ENCODE measurements at regions not wholly inside any gene's neighbourhood (a gene's known extent, or its start where the extent isn't known, plus 50 kb on each side); places are given as distances from the start of the nearest gene placed in this dataset.
"Not testable (repeated sequence)": the region's sequence is repeated elsewhere in the genome, so short reads cannot be mapped to it uniquely, and the experiment has no call there.

- H3K4me3 Mint-ChIP-seq, DNase-seq: not testable (repeated sequence)
- H3K4me1 Mint-ChIP-seq = peaks cover 15% of the 10 kb centered on the region in 2 experiments
Observed at GRCh38 chr7:35913350-35913749, 112.5 kb downstream of the SEPTIN7 start.

DNA sequence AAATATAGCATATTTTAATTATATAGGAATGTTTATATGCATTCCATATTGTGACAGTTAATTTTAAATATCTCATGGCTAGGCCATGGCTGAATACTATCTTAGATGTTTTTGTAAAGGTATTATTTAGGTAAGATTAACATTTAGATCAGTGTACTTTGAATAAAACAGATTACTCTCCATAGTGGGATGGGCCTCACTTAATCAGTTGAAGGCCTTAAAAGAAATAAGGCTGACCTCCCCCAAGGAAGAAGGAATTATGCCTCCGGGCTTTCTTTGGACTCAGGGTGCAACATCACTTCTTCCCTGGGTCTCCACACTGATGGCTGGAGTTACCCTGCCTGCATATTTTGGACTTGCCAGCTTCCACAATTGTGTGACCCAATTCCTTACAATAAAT, 113.4 kb downstream of the SEPTIN7 start:
- H2AK5ac ChIP-seq (ENCODE audit: insufficient read length, low read length); H3T11ph ChIP-seq (ENCODE audit: low read length); H2BK120ac ChIP-seq (ENCODE audit: low read depth, low read length, poor library complexity, severe bottlenecking); H4K20me1 ChIP-seq (ENCODE audit: control insufficient read depth, insufficient read depth, insufficient read length); H3K23ac ChIP-seq (ENCODE audit: insufficient read length, low read depth, low read length); H2BK12ac ChIP-seq (ENCODE audit: insufficient read length, low read depth, low read length); H3K56ac ChIP-seq (ENCODE audit: insufficient read length, low read depth, low read length); H3K79me1 ChIP-seq (ENCODE audit: insufficient read depth, low read depth, low read length, poor library complexity, severe bottlenecking); H3K4me1 Mint-ChIP-seq; H3K18ac ChIP-seq (ENCODE audit: insufficient read length, low read depth, low read length); H3K4me2 ChIP-seq (ENCODE audit: insufficient read depth, insufficient read length, low read length); H2BK20ac ChIP-seq (ENCODE audit: low read depth, low read length, poor library complexity, severe bottlenecking); H3K27ac ChIP-seq (ENCODE audit: insufficient read length, low read depth, low read length); H3K4ac ChIP-seq (ENCODE audit: low read depth, low read length); H2BK5ac ChIP-seq (ENCODE audit: insufficient read length, low read length); H3K9ac ChIP-seq (ENCODE audit: extremely low read depth, insufficient read length, low read length); H2BK15ac ChIP-seq (ENCODE audit: low read depth, low read length); H4K5ac ChIP-seq (ENCODE audit: insufficient read length, low read depth, low read length); H3K27ac Mint-ChIP-seq; H3K27me3 ChIP-seq (ENCODE audit: insufficient read depth, low read length); H2AFZ ChIP-seq (ENCODE audit: low read length); H3K23me2 ChIP-seq (ENCODE audit: insufficient read length, low read depth, low read length, poor library complexity, severe bottlenecking); H3K27me3 Mint-ChIP-seq (ENCODE audit: low read depth); DNase-seq; H3K14ac ChIP-seq (ENCODE audit: insufficient read depth, low read length); H3K9me3 ChIP-seq (ENCODE audit: control insufficient read depth, low read depth, low read length); H4K8ac ChIP-seq (replicated peaks; ENCODE audit: insufficient read length, low read depth, low read length); H3K79me2 ChIP-seq (ENCODE audit: insufficient read depth, low read length); H4K91ac ChIP-seq (ENCODE audit: insufficient read length, low read depth, low read length); H3K4me3 Mint-ChIP-seq; H3K4me1 ChIP-seq (ENCODE audit: insufficient read depth, low read length): not testable (repeated sequence)
- WGBS (ENCODE audit: extremely low coverage, insufficient read length, low lambda C conversion rate) = no CpG with 5 or more reads among the region's 1 CpG
- Mint-ChIP-seq H3K36me3 (ENCODE audit: insufficient read depth in 1 of 3, low read depth in 3 of 3) (peaks cover 17 to 24% (median 18%) of the 10 kb centered on the region in 3 experiments), H3K9me3 (peaks cover 25 to 26% of the 10 kb centered on the region in 2 experiments)

More at GRCh38 chr7:35913350-35913749, 112.5 kb downstream of the SEPTIN7 start:
- not testable (repeated sequence) for H4K20me1 ChIP-seq (ENCODE audit: control insufficient read depth, insufficient read depth, insufficient read length); H3K79me2 ChIP-seq (ENCODE audit: insufficient read depth, low read length); H2BK120ac ChIP-seq (ENCODE audit: low read depth, low read length, poor library complexity, severe bottlenecking); H3K14ac ChIP-seq (ENCODE audit: insufficient read depth, low read length); H4K5ac ChIP-seq (ENCODE audit: insufficient read length, low read depth, low read length); H3K4me2 ChIP-seq (ENCODE audit: insufficient read depth, insufficient read length, low read length); H3K4ac ChIP-seq (ENCODE audit: low read depth, low read length); H4K8ac ChIP-seq (replicated peaks; ENCODE audit: insufficient read length, low read depth, low read length); H2AFZ ChIP-seq (ENCODE audit: low read length); H2BK20ac ChIP-seq (ENCODE audit: low read depth, low read length, poor library complexity, severe bottlenecking); H3K18ac ChIP-seq (ENCODE audit: insufficient read length, low read depth, low read length); H2AK5ac ChIP-seq (ENCODE audit: insufficient read length, low read length); H3K9me3 ChIP-seq (ENCODE audit: control insufficient read depth, low read depth, low read length); H3K27me3 Mint-ChIP-seq (ENCODE audit: low read depth); H2BK12ac ChIP-seq (ENCODE audit: insufficient read length, low read depth, low read length); H3K4me1 ChIP-seq (ENCODE audit: insufficient read depth, low read length); H4K91ac ChIP-seq (ENCODE audit: insufficient read length, low read depth, low read length); H2BK15ac ChIP-seq (ENCODE audit: low read depth, low read length); H3K27me3 ChIP-seq (ENCODE audit: insufficient read depth, low read length); H3K79me1 ChIP-seq (ENCODE audit: insufficient read depth, low read depth, low read length, poor library complexity, severe bottlenecking); H3K23ac ChIP-seq (ENCODE audit: insufficient read length, low read depth, low read length); H3K27ac Mint-ChIP-seq; H3T11ph ChIP-seq (ENCODE audit: low read length); H3K23me2 ChIP-seq (ENCODE audit: insufficient read length, low read depth, low read length, poor library complexity, severe bottlenecking); H3K27ac ChIP-seq (ENCODE audit: insufficient read length, low read depth, low read length); H2BK5ac ChIP-seq (ENCODE audit: insufficient read length, low read length); H3K9ac ChIP-seq (ENCODE audit: extremely low read depth, insufficient read length, low read length); H3K56ac ChIP-seq (ENCODE audit: insufficient read length, low read depth, low read length)
- WGBS (ENCODE audit: extremely low coverage, insufficient read length, low lambda C conversion rate) = no CpG with 5 or more reads among the region's 2 CpGs
- Mint-ChIP-seq H3K36me3 (ENCODE audit: insufficient read depth in 1 of 3, low read depth in 3 of 3) (peaks cover 17 to 24% (median 18%) of the 10 kb centered on the region in 3 experiments), H3K9me3 (peaks cover 25 to 26% of the 10 kb centered on the region in 2 experiments)
